Gastroesophageal sphincter (tissue), 3 donors: ENCODE measurements at regions not wholly inside any gene's neighbourhood (a gene's known extent, or its start where the extent isn't known, plus 50 kb on each side); places are given as distances from the start of the nearest gene placed in this dataset.

Experiments
- POLR2AphosphoS5 ChIP-seq: sonication (generic); formaldehyde crosslinking; IDR thresholded peaks from one replicate; pipeline ENCODE4 v1.6.1; 2017; ENCODE audit warnings: antibody characterized with exemption
- TF ChIP-seq, protein P1 (sequence below), 4 experiments: fragments of 200-600 bp in 2 of 4; fragments of 450-650 bp in 2 of 4; sonication (generic) in 1 of 4; IDR thresholded peaks; one replicate each; pipeline ENCODE4 v1.5.1; 2017 to 2019; ENCODE audit warnings: antibody characterized with exemption in 4 of 4, mild to moderate bottlenecking in 2 of 4, moderate library complexity in 2 of 4

DNA sequence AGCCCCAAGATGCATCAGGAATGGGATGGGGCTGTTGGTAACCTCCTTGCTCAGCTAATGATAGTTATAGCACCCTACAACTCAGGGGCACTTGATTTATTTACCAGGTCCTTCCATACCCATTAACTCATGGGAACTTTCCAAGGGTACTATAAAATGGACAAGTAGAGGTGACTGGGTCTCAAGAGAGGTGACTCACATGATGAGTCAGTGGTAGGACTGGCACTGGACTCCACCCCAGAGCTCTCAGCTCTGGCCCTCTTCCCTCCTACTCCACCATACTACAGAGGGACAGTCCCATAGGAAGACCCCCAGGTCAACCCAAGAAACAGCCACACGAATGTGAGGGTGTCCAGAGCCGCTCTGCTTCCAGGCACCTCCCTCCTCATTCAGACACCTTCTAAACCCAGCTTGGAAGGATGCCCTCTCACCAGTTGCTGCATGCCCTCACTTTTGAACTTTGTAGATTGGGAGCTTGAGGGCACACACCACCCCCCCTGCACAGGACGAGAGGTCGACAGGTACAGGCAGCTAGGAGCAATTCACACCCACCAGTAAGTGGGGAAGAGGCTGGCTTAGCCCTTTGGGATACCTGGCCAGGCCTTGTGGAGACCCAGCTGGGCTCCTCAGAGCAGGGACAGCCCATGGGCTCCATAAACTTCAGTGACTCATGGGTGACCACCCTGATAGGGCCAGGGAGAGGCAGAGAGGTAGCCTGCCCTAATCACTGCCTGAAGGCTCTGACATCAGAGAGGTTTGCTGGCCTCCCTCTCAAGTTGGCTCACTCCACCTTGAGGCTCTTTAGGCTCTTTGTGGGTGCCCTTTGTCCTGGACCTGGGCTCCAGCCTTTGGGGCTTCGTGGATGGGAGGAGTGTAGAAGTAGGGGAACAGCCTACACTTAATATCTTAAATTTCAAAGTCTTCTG is 81.6 kb upstream of the MLN start:
- TF ChIP-seq, protein P1, sequence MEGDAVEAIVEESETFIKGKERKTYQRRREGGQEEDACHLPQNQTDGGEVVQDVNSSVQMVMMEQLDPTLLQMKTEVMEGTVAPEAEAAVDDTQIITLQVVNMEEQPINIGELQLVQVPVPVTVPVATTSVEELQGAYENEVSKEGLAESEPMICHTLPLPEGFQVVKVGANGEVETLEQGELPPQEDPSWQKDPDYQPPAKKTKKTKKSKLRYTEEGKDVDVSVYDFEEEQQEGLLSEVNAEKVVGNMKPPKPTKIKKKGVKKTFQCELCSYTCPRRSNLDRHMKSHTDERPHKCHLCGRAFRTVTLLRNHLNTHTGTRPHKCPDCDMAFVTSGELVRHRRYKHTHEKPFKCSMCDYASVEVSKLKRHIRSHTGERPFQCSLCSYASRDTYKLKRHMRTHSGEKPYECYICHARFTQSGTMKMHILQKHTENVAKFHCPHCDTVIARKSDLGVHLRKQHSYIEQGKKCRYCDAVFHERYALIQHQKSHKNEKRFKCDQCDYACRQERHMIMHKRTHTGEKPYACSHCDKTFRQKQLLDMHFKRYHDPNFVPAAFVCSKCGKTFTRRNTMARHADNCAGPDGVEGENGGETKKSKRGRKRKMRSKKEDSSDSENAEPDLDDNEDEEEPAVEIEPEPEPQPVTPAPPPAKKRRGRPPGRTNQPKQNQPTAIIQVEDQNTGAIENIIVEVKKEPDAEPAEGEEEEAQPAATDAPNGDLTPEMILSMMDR (IDR thresholded peaks at IDR 0.05), result no peak
- TF ChIP-seq POLR2AphosphoS5, result no peak
